Posterior vena cava (tissue), 2 donors: ENCODE measurements at regions not wholly inside any gene's neighbourhood (a gene's known extent, or its start where the extent isn't known, plus 50 kb on each side); places are given as distances from the start of the nearest gene placed in this dataset.

Experiments
- DNase-seq: peaks from one replicate; pipeline ENCODE4 v3.0.0-alpha.2; 2020; ENCODE audit warnings: low spot score
- intact Hi-C, 2 donors: fragments of 100-400 bp; cut with DNase I; formaldehyde crosslinking; loops; one replicate each; pipeline versions ENCODE4 v1.14.1 to v1.14.2; 2022 to 2023
- donor health status: DM: yes; HTN: yes; CAD: no.
- donor health status: DM: yes; HTN: yes; CAD: no.

DNA sequence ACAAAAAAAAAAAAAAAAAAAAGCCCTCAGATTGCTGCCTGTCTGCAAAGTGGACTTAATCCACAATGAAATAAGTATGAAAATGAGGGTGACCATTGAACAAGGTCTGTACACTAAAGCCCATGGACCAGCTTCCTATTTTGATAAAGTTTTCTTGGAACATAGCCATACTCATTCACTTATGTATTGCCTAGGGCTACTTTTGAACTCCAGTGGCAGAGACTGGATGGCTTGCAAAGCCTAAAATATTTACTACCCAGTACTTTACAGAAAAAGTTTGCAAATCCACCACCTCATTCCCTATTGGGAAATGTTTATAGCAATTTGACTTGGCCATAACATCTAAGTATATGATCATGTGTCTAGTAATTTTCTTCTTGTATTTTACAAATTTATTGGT is 481.7 kb downstream of the NAF1 start:
- intact Hi-C loops = no loop called here
- DNase-seq = no peak

DNA sequence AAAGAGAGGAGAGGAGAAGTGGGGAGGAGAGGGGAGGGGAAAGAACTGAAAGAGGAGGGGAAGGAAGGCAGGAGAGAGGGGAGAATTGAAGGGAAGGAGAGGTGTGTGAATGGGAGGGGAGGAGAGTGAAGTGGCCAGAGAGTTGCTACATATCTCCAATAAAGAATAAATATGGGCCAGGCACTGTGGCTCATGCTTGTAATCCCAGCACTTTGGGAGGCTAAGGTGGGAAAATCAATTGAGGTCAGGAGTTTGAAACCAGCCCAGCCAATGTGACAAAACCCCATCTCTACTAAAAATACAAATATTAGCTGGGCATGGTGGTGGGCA is 482.4 kb downstream of the NAF1 start:
- no peak for DNase-seq
- intact Hi-C loops = no loop called here

DNA sequence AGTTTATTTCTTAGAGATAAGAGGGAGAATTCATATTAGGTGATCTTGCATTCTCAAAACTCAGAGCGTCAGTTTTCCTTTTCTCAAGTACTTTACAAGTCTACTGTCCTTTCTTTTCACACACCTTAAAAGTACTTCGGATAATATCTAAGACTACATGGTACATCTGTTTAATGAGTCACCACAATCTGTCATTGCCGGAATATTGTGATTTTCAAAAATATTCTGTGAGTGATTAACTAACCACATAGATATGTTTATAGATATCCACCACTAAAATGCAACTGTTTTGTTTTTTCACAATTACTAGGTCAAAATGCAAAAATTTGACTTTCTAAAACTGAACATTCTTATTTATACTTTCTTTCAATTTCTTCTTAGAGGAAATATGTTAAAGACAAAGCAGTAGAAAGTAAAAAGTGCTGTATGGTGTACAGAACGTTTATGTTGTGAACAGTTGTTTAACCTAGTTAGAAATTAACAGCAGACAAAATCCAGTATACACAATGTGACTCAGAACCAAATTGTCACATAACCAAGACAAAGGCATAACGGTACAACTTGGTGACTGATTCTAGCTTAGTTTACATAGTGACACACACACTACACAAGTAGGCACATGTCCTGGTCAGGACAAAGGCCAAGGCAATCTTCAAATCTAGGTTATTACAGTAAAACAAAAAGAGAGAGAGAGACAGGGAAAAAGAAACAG is 482.9 kb downstream of the NAF1 start:
- intact Hi-C loops = no loop called here

DNA sequence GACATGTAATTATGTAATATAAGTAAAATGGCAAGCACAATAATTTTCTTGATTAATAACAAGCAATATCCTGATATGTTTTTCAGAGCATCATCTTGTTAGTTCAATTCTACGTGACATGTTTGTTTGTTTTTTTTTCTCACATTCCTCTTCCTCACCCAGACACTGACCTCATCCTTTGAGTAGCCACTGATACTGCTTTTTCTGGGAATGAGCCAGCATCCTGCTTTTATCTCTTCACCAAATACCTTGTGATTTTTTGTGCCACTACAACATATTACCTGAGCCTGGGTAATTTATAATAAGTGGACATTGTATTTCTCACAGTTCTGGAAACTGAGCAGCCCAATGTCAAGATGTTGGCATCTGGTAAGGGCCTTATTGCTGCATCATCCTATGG is 484.0 kb downstream of the NAF1 start:
- intact Hi-C loops = no loop called here
- DNase-seq = no peak

More for the DNA sequence above, 482.9 kb downstream of the NAF1 start:
- no peak for DNase-seq

DNA sequence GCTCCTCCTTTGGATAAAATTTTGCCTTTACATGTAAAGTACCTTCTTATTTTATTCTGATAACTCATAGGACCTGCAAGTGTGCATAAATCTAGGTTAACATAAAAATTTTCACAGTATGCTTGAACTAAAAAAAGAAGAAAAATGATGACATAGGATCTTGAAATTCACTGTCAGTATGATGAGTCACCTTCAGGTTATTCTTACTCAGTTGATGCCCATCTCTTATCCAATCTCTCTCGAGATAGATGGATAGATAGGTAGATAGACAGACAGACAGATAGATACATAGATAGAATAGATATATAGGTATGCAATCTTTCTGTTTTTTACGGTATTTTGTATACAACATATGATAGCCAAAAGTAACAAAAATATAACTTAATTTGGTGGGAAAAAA is 485.5 kb downstream of the NAF1 start:
- no peak for DNase-seq
- intact Hi-C loops = no loop called here

DNA sequence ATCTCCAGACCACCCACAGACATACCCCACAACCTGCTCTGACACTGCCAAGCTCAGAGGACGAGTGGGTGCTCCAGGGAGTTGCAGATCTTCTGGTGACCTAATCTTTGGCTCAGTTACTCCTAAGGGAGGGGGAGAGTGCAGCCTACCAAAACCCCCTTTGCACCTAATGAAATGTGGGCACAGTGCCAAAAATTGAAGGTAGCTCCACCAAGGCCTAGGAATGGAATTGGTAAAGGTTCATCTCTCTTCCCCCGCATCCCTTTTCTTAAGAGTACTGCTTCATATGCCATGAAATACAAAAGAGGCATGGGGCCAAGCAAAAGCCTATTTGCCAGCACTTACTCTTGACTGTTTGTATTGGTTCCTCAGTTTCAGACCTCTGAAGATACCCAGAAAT is 491.0 kb downstream of the NAF1 start:
- DNase-seq = no peak
- intact Hi-C loops = no loop called here

DNA sequence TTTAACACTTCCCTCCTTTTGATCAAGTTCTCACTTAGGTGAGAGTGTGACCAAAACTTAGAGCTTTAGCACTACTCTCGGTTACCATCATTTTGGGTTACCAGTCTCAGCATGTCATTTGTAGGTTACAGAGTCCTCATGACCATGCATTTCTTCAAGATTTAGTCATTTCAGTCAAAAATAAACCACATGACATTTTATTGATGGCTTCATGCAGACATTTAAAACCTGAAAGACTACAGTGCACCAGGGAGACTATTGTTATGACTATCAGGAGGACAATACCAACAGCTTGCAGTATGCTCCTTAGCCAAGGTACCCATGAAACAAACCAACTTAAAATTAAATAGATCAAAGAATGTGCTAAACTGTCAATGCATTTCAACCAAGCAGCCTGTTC is 498.1 kb upstream of the FSTL5 start:
- no peak for DNase-seq
- intact Hi-C loops = no loop called here

DNA sequence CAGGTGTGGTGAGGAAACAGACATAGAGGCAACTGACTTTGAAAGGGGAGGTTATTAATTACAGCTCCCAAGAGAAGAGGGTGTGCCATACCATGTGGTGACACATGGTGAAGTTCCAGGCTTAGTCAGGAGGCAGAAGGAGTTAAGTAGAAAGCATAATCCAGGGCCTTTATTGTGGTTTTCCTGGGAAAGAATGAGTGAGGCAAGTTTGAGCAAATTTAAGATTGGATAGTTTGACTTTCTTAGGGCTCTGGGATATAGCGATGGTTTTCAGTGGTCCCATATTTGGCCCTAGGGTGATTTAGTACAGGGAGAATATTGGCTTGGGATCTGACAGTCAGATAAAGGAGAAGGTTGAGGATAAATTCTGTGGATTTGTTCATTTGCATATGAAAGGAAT is 495.9 kb upstream of the FSTL5 start:
- intact Hi-C loops = no loop called here
- no peak for DNase-seq

DNA sequence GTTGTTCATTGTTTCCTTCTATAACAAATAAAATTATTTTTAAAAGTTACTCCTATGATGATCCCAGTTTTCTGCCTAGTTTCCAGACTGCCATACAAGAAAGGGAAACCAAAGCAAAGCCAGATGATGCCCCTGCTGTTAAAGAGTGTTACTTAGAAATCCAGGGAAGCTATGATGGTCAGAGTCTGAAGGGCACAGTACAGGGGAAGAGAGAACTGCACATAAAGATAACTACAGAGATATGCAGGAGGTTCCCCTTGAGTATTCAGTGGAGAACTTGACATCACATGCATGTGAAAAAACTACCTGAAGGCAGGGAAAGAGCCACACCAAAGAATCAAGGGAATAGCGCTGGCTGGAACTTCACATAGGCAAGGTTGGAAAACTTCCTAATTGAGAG is 494.2 kb upstream of the FSTL5 start:
- DNase-seq = no peak
- intact Hi-C loops = no loop called here

DNA sequence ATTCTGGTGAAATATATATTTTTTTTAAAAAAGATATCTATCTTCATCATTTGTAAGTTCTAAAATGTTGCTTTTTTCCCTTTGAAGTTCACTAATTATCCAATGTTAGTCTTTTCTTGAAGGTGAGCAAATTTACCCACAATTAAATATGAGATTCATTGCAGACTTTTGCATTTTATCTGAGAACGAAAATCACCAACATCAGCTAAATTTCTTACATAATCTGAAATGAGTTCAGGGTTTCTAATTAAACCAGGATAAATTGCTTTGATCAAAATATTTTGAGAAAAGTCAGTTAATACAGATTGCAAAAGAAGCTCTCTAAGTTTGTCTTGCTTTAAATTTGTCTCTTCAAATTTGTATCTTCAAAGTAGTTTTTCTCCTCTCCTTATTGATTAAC is 486.4 kb upstream of the FSTL5 start:
- intact Hi-C loops = no loop called here
- DNase-seq = no peak

DNA sequence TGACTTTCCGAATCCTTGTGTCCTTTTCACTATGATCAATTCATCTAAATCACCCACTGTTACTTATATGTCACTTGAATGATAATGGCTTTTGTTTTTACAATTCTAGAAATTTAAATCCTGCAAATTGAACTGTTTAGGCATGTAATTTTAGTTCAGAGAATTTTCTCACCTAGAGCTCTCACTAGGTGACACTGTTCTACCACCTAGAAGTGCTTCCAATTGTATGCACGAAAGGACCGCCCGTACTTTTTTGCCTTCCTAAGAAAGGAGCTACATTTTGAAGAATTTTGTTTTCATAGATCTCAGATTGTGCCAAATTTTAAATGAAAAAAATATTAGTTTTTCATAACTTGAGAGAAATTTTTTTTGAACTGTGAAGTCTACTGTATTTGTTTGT is 481.6 kb upstream of the FSTL5 start:
- no peak for DNase-seq
- intact Hi-C loops = no loop called here

DNA sequence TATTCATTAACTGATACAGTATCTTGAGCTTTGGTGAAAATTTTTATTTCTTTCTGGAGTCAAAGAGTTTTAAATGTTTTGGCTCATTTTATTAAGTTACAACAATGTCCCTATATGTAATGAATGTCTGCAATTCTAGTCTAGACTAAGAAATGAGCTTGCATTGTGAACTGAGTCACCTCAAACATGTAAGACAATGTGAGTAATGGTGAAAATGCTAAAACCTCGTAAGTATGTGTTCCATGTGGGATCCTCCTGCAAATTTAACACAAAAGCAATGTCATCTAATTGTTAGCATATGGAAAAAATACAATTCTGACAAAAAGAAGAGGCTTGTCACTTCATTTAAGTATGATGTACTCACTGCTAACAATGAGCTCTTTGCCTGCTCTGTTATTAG is 480.5 kb upstream of the FSTL5 start:
- no peak for DNase-seq
- intact Hi-C loops = no loop called here

DNA sequence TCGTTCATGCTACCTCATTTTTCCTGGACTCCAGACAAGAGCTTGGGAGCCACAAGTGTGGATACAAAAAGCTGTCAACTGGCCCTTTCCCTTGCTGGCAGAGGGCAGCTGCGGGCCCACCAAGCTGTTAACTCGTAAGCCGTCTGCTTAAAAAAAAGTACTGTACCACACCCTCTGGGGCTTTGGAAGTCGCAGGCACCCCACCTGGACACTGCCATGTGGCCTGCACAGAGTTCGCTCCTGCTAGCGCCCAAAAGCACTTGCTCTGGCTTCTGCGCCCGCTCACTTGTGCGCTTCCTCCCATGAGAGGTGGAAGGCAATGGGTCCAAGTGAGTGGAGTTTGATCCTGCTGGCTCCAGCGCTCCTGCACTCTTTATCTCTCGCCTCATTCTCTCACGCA is 476.4 kb upstream of the FSTL5 start:
- intact Hi-C loops = no loop called here

DNA sequence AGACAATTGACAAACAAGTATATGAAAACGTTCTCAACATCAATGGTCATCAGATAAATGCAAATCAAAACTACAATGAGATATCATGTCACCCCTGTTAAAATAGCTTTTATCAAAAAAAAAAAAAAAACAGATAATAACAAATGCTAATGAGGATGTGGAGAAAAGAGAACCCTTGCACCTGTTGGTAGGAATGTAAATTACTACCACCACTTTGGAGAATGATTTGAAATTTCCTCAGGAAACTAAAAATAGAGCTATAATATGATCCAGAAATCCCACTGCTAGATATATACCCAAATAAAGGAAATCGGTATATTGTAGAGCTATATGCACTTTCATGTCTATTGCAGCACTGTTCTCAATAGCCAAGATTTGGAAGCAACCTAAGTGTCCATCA is 470.6 kb upstream of the FSTL5 start:
- intact Hi-C loops = no loop called here
- no peak for DNase-seq

More for the DNA sequence above, 476.4 kb upstream of the FSTL5 start:
- no peak for DNase-seq

DNA sequence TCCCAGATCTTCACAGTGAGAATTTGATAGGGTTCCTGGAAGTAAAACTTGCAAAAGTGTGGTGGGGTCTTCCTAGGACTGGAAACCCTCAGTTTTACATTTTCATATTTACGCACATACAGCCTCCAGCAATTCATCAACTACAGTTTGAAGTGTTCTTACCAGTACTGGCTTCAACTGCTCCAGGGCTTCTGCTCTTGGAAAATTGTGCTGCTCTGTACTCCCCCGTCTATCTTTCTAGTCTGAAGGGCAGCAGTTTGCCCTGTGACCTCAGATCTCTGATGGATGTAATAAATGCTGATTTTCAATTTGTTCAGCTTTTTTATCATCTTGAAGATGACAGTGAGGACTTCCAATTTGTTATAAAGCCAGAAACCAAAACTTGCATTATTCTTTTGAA is 458.9 kb upstream of the FSTL5 start:
- intact Hi-C loops = no loop called here
- no peak for DNase-seq

DNA sequence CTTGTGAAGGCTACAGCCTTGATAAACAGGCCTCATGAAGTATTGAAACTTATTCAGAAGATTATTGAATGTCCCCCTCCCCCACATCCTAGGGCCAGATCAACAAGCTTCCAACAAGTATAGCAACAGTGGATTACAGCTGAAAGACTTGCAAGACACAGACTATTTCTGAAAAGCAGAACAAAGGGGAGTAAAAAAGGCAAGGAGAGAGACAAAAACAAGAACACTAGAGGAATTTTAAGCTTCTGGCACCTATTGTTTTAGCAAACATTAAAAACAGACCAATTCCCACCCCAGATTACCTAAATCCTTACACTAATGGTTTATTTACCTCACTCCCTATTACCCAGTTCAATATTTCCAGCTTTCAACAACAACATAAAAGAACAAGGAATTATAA is 446.3 kb upstream of the FSTL5 start:
- intact Hi-C loops = no loop called here
- no peak for DNase-seq

DNA sequence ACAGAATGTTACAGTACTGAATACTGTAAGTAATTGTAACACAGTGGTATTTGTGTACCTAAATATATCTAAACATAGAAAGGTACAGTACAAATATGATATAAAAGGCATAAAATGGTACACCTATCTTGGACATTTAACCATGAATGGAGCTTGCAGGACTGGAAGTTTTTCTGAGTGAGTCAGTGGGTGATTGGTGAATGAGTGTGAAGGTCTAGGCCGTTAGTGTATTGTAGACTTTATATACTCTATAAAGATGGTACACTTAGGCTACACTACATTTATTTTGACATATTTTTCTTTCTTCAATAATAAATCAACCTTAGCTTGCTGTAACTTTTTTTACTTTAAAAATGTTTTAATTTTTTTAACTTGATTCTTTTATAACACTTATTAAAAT is 422.5 kb upstream of the FSTL5 start:
- intact Hi-C loops = no loop called here
- DNase-seq = no peak

DNA sequence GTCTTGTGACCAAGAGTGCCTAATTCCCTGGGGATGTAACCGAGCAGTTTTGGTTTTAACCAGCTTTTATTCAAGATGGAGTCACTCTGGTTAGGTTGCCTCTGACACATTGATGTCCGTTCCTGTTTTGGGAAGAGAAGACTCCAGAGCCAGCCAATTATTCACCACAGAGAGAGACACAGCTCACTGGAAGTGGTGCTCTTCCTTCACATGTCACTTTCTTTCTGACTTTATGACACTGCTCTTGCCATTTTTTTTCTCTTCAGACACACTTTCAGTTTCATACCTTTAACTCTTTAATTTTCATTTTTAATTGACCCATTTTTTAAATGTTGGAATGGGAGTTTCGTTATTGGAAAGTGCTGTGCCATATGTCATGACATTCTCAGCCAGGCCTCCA is 418.4 kb upstream of the FSTL5 start:
- intact Hi-C loops = no loop called here
- no peak for DNase-seq

DNA sequence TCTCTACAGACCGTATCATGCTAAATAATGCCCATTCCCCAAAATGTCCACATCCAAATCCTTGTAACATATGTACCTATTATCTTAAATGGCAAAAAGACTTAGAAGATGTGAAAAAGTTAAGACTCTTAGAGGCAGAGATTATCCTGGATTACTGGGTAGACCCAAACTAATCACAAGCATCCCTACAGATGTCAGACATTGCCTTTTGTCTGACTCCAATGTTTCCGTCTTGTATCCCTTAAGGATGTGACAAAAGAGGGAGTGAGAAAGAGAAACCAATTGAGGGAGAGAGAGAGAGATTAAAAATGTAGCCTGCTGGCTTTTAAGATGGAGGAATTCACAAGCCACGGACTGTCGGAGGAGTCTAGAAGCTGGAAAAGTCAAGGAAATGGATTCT is 401.9 kb upstream of the FSTL5 start:
- no peak for DNase-seq
- intact Hi-C loops = no loop called here

DNA sequence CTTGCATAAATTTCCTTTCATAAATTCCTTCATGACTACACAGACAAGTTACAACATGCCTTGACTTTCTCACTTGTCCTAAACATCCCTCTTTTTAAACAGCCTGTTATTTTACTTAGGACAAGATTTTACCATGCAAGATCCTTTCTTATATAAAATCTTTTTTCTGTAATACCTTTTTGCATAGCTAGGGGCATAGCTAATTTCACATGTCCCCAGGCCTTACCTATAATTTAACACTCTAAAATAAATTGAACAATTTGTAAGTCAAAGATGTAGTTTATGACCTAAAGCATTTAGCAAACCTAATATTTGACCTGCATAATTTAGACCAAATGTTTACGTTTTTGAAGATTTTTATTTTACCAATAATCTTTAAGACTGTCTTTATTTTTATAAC is 396.3 kb upstream of the FSTL5 start:
- intact Hi-C loops = no loop called here
- no peak for DNase-seq

DNA sequence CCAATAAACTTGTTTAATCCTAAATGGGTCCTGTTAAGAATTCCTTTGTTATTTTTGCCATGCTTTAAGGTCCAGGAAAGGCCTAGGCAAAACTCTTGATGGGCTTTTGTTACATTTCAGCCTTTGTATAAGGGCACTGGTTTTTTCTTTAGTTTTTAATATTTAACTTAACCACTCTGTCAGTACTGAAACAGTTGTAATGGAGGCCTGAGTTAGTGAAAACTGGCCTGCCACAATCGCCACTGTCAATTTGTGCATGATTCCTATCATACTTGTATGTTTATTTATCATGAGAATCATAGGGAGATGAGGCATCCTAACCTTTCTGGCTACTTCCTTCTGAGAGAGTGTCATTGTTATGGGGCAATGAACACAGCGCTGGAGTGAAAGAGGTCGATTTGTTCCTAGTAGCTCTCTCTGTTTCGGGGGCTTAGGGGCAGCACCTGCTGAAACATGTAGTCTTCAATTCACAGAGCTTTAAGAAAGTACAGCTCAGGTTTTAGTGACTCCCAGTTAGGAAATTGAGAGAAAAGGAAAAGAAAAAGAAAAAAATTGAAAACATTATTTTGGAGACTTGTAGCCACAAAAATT is 393.8 kb upstream of the FSTL5 start:
- no peak for DNase-seq
- intact Hi-C loops = no loop called here

DNA sequence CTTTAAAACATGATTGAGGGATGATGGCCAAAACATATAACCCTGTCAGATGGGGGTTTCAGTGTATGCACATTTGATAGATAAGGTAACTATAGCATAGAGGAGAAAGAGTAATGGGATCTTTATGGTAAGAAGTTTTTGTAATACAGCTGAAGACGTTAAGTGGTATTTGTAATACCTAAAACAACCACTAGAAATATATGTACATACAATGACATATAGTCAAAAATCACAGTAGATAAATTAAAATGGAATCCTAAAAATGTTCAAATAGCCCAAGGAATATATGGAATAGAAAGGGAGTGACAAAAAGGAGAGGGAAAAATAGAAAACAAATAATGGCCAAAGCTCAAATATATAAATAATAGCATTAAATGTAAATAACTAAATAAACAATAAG is 371.3 kb upstream of the FSTL5 start:
- no peak for DNase-seq
- intact Hi-C loops = no loop called here
